Panc1 (cell line): ENCODE measurements at regions not wholly inside any gene's neighbourhood (a gene's known extent, or its start where the extent isn't known, plus 50 kb on each side); places are given as distances from the start of the nearest gene placed in this dataset.

Experiments used
- ATAC-seq: fragments of 200-7000 bp; cut with Tn5 transposase; 2 replicates; pipeline ENCODE4 v1.9.1; 2020; ENCODE audit warnings: mild to moderate bottlenecking, moderate library complexity
- BruUV-seq: library from RNA; stranded (reverse); fragments of 400-500 nt; replicated peaks from 2 replicates; lab custom pipeline; 2021; lab: Mats Ljungman, UMichigan
- CTCF ChIA-PET: fragments of 300-600 bp; sonication (Branson Sonifier 250); formaldehyde crosslinking; loops from one replicate; lab custom pipeline; 2022; ENCODE audit warnings: antibody characterized with exemption; lab: Charles Lee
- POLR2A ChIA-PET: fragments of 300-600 bp; sonication (Branson Sonifier 250); formaldehyde crosslinking; loops from one replicate; lab custom pipeline; 2022; ENCODE audit warnings: antibody characterized with exemption; lab: Charles Lee
- DNase-seq: peaks from one replicate; pipeline ENCODE4 v3.0.0-alpha.2; 2010; ENCODE audit warnings: low read depth, low spot score
- H3K27ac ChIP-seq: 2 replicates; pipeline ENCODE4 v1.5.1; 2011; ENCODE audit warnings: mild to moderate bottlenecking, low read length, inconsistent platforms
- H3K27me3 ChIP-seq: fragments of 200-500 bp; sonication (Bioruptor generic); 2 replicates; pipeline ENCODE4 v1.6.0; 2014; ENCODE audit warnings: low read length, inconsistent platforms; ENCODE audit not compliant: control insufficient read depth, insufficient read depth
- H3K36me3 ChIP-seq: fragments of 200-500 bp; sonication (Bioruptor generic); 2 replicates; pipeline ENCODE4 v1.5.1; 2014; ENCODE audit warnings: inconsistent platforms, mild to moderate bottlenecking, low read length, moderate library complexity; ENCODE audit not compliant: control insufficient read depth, insufficient read depth
- H3K4me1 ChIP-seq: 2 replicates; pipeline ENCODE4 v1.5.1; 2011; ENCODE audit warnings: inconsistent platforms, mild to moderate bottlenecking, low read length, moderate library complexity; ENCODE audit not compliant: control insufficient read depth, insufficient read depth
- H3K4me3 ChIP-seq, 2 experiments: 2 replicates each; pipeline ENCODE4 v1.5.1; 2011 to 2012; ENCODE audit warnings: low read depth in 2 of 2, low read length in 2 of 2, mild to moderate bottlenecking in 2 of 2, inconsistent platforms in 1 of 2, moderate library complexity in 1 of 2
- H3K9me3 ChIP-seq: fragments of 200-500 bp; sonication (Bioruptor generic); 2 replicates; pipeline ENCODE4 v1.5.1; 2014; ENCODE audit warnings: low read depth, mild to moderate bottlenecking, inconsistent platforms, low read length, moderate library complexity; ENCODE audit not compliant: control insufficient read depth, insufficient read depth
- POLR2AphosphoS5 ChIP-seq: IDR thresholded peaks from 2 replicates; pipeline ENCODE4 v1.6.1; 2012; ENCODE audit warnings: mild to moderate bottlenecking, low read depth, low read length, moderate library complexity
- SIN3A ChIP-seq: IDR thresholded peaks from 2 replicates; pipeline ENCODE4 v1.6.1; 2012; ENCODE audit warnings: low read depth, mild to moderate bottlenecking, low read length, moderate library complexity, borderline replicate concordance; ENCODE audit not compliant: insufficient read depth
- TCF7L2 ChIP-seq: IDR thresholded peaks from 2 replicates; pipeline ENCODE4 v1.6.1; 2011; ENCODE audit warnings: mild to moderate bottlenecking, low read depth, low read length, inconsistent platforms
- in situ Hi-C: cut with HindIII; loops from 2 replicates; pipeline ENCODE4 v1.10.0; 2016; ENCODE audit warnings: low sequenced_read_pairs, low pct_unique_long_range_greater_than_20kb
- intact Hi-C: fragments of 100-400 bp; cut with micrococcal nuclease; formaldehyde crosslinking; loops from one replicate; pipeline ENCODE4 v1.10.0; 2022; ENCODE audit not compliant: unreplicated experiment
- TF ChIP-seq, protein P1 (sequence below), 2 experiments: IDR thresholded peaks; 2 replicates each; pipeline ENCODE4 v1.6.1; 2011 to 2012; ENCODE audit warnings: low read depth in 2 of 2, control low read depth in 1 of 2, low read length in 1 of 2, mild to moderate bottlenecking in 1 of 2, moderate library complexity in 1 of 2; ENCODE audit not compliant: insufficient read depth in 1 of 2
- TF ChIP-seq, protein P2 (sequence below): fragments of 450-650 bp; IDR thresholded peaks from 2 replicates; pipeline ENCODE4 v1.5.1; 2017; ENCODE audit warnings: mild to moderate bottlenecking

DNA sequence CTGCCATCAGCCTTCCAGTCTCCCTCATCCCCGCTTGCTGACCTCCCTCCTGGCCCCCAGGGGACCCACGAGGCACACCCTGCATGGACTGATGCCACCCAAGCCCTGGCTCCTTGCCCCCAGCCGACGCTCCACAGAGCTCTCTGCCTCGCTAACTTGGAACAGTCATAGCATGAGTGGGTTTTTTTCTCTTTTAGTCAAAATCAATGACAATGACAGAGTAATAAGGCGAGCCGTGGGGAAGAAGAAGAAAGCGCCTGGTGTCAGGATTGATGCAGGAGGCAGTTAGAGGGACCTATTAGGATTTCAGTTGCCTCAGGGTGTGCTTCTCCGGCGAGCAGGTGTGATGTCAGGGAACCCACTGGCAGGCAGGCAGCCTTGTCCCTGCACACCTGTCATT lies 176.3 kb upstream of the TNRC6C start:
- H3K27ac ChIP-seq: no peak overlapping the region
- POLR2A ChIA-PET: no interaction called here
- ATAC-seq (no peak), DNase-seq (no peak)
- peaks cover 14% of the 10 kb centered on the region for H3K4me1 ChIP-seq
- H3K4me3 ChIP-seq: no peak overlapping the region
- no TSS peak for BruUV-seq
- intact Hi-C loops: no loop called here
- peaks cover 5% of the 10 kb centered on the region for H3K27me3 ChIP-seq
- H3K9me3 ChIP-seq: no peaks in the 10 kb centered on the region
- no peaks in the 10 kb centered on the region for H3K36me3 ChIP-seq
- CTCF ChIA-PET: no interaction called here
- no peak for TF ChIP-seq POLR2AphosphoS5
- TF ChIP-seq, protein P1, sequence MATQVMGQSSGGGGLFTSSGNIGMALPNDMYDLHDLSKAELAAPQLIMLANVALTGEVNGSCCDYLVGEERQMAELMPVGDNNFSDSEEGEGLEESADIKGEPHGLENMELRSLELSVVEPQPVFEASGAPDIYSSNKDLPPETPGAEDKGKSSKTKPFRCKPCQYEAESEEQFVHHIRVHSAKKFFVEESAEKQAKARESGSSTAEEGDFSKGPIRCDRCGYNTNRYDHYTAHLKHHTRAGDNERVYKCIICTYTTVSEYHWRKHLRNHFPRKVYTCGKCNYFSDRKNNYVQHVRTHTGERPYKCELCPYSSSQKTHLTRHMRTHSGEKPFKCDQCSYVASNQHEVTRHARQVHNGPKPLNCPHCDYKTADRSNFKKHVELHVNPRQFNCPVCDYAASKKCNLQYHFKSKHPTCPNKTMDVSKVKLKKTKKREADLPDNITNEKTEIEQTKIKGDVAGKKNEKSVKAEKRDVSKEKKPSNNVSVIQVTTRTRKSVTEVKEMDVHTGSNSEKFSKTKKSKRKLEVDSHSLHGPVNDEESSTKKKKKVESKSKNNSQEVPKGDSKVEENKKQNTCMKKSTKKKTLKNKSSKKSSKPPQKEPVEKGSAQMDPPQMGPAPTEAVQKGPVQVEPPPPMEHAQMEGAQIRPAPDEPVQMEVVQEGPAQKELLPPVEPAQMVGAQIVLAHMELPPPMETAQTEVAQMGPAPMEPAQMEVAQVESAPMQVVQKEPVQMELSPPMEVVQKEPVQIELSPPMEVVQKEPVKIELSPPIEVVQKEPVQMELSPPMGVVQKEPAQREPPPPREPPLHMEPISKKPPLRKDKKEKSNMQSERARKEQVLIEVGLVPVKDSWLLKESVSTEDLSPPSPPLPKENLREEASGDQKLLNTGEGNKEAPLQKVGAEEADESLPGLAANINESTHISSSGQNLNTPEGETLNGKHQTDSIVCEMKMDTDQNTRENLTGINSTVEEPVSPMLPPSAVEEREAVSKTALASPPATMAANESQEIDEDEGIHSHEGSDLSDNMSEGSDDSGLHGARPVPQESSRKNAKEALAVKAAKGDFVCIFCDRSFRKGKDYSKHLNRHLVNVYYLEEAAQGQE (IDR thresholded peaks at IDR 0.05; ENCODE audit: insufficient read depth in 1 of 2, low read depth in 2 of 2, low read length in 1 of 2): no peak
- TF ChIP-seq TCF7L2: no peak
- no peak for TF ChIP-seq SIN3A
- TF ChIP-seq, protein P2, sequence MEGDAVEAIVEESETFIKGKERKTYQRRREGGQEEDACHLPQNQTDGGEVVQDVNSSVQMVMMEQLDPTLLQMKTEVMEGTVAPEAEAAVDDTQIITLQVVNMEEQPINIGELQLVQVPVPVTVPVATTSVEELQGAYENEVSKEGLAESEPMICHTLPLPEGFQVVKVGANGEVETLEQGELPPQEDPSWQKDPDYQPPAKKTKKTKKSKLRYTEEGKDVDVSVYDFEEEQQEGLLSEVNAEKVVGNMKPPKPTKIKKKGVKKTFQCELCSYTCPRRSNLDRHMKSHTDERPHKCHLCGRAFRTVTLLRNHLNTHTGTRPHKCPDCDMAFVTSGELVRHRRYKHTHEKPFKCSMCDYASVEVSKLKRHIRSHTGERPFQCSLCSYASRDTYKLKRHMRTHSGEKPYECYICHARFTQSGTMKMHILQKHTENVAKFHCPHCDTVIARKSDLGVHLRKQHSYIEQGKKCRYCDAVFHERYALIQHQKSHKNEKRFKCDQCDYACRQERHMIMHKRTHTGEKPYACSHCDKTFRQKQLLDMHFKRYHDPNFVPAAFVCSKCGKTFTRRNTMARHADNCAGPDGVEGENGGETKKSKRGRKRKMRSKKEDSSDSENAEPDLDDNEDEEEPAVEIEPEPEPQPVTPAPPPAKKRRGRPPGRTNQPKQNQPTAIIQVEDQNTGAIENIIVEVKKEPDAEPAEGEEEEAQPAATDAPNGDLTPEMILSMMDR: no peak
- in situ Hi-C loops: no loop called here

DNA sequence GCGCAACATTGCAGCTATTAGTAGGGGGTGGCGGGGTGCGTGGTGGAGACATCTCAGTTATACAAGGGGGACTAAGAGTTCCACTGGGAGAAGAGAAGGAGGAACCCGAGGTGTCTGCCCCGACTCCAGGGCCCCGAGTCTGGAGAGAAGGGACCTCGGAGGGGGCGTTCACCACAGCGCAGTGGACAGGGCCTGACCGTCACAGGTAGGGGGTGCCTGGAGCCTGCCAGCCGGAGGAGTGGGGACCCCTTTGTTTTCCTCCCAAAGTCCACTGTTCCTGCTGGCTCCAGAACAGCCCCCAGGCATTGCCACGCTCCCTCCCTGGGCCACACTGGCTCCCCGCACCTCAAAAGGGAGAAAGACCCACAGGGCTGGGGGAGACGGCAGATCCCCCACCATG lies 175.9 kb upstream of the TNRC6C start:
- ChIA-PET CTCF (no interaction called here), POLR2A (no interaction called here)
- no peak overlapping the region for H3K4me3 ChIP-seq
- no peaks in the 10 kb centered on the region for H3K36me3 ChIP-seq
- H3K27me3 ChIP-seq: peaks cover 5% of the 10 kb centered on the region
- no peak for ATAC-seq
- TF ChIP-seq, protein P1 (IDR thresholded peaks at IDR 0.05; ENCODE audit: insufficient read depth in 1 of 2, low read depth in 2 of 2, low read length in 1 of 2): no peak
- no peak for TF ChIP-seq TCF7L2
- no peak for TF ChIP-seq POLR2AphosphoS5
- TF ChIP-seq SIN3A: no peak
- TF ChIP-seq, protein P2: no peak
- in situ Hi-C loops: no loop called here
- H3K4me1 ChIP-seq: peaks cover 14% of the 10 kb centered on the region
- intact Hi-C loops: no loop called here
- no peaks in the 10 kb centered on the region for H3K9me3 ChIP-seq
- H3K27ac ChIP-seq: no peak overlapping the region
- BruUV-seq: no TSS peak
- no peak for DNase-seq
